Ishikawa (cell line): ENCODE measurements at regions not wholly inside any gene's neighbourhood (a gene's known extent, or its start where the extent isn't known, plus 50 kb on each side); places are given as distances from the start of the nearest gene placed in this dataset.

Experiments
- CEBPB ChIP-seq: IDR thresholded peaks from 2 replicates; pipeline ENCODE4 v1.6.1; 2012
- CREB1 ChIP-seq: IDR thresholded peaks from 2 replicates; pipeline ENCODE4 v1.6.1; 2012; ENCODE audit warnings: low read depth
- EGR1 ChIP-seq: IDR thresholded peaks from 2 replicates; pipeline ENCODE4 v1.6.1; 2012
- EP300 ChIP-seq: IDR thresholded peaks from 2 replicates; pipeline ENCODE4 v1.6.1; 2012; ENCODE audit warnings: borderline replicate concordance
- MAX ChIP-seq: IDR thresholded peaks from 2 replicates; pipeline ENCODE4 v1.6.1; 2012
- NFIC ChIP-seq: IDR thresholded peaks from 2 replicates; pipeline ENCODE4 v1.6.1; 2012
- RAD21 ChIP-seq: IDR thresholded peaks from 2 replicates; pipeline ENCODE4 v1.6.1; 2012; ENCODE audit warnings: low read depth
- REST ChIP-seq: IDR thresholded peaks from 2 replicates; pipeline ENCODE4 v1.6.1; 2012; ENCODE audit warnings: low read depth, mild to moderate bottlenecking
- TAF1 ChIP-seq: IDR thresholded peaks from 2 replicates; pipeline ENCODE4 v1.6.1; 2012; ENCODE audit warnings: low read depth, mild to moderate bottlenecking
- TCF12 ChIP-seq: IDR thresholded peaks from 2 replicates; pipeline ENCODE4 v1.6.1; 2012; ENCODE audit warnings: low read depth
- TEAD4 ChIP-seq: IDR thresholded peaks from 2 replicates; pipeline ENCODE4 v1.6.1; 2012
- ZBTB7A ChIP-seq: IDR thresholded peaks from 2 replicates; pipeline ENCODE4 v1.6.1; 2012; ENCODE audit warnings: low read depth

GRCh38 chr6:81517455-81517854 lies 235.0 kb downstream of the TENT5A start:
- TF ChIP-seq EGR1 (no peak), RAD21 (no peak), TEAD4 (no peak), NFIC (no peak), TAF1 (no peak), CEBPB (no peak), EP300 (no peak), MAX (no peak), CREB1 (no peak), REST (no peak), TCF12 (no peak), ZBTB7A (no peak)
